H1 (cell line): ENCODE measurements at regions not wholly inside any gene's neighbourhood (a gene's known extent, or its start where the extent isn't known, plus 50 kb on each side); places are given as distances from the start of the nearest gene placed in this dataset.

ENCODE experiments used
- CTCF ChIA-PET: fragments of 300-600 bp; sonication (Branson Sonifier 250); formaldehyde crosslinking; loops from one replicate; lab custom pipeline; 2021; ENCODE audit not compliant: partially characterized antibody; lab: Charles Lee
- POLR2A ChIA-PET: fragments of 300-600 bp; sonication (Branson Sonifier 250); formaldehyde crosslinking; loops from one replicate; lab custom pipeline; 2021; ENCODE audit warnings: inconsistent platforms; ENCODE audit not compliant: partially characterized antibody; lab: Charles Lee
- DNase-seq, 2 experiments: peaks; one replicate each; pipeline versions ENCODE4 v3.0.0 to v3.0.0-alpha.2; 2010 to 2022; ENCODE audit warnings: low spot score in 2 of 2, low read depth in 1 of 2, mixed read lengths in 1 of 2
- FAIRE-seq: peaks from 2 replicates; lab custom pipeline; 2011; peaks lifted over from hg19 to GRCh38; lab: Jason Lieb, UNC
- H2AFZ ChIP-seq: 2 replicates; pipeline ENCODE4 v1.8.1; 2012; ENCODE audit warnings: low read length, inconsistent platforms
- H2AK5ac ChIP-seq: 2 replicates; pipeline ENCODE4 v1.6.1; 2013; ENCODE audit warnings: low read depth, low read length
- H2BK120ac ChIP-seq: replicated peaks from 2 replicates; pipeline ENCODE3; 2013; ENCODE audit warnings: low read depth, low read length, inconsistent platforms
- H2BK12ac ChIP-seq: 2 replicates; pipeline ENCODE4 v1.6.1; 2013; ENCODE audit warnings: low read depth, low read length
- H2BK15ac ChIP-seq: 2 replicates; pipeline ENCODE4 v1.6.1; 2013; ENCODE audit warnings: low read length
- H2BK20ac ChIP-seq: 2 replicates; pipeline ENCODE4 v1.6.1; 2013; ENCODE audit warnings: low read length
- H2BK5ac ChIP-seq: 2 replicates; pipeline ENCODE4 v1.6.1; 2013; ENCODE audit warnings: low read depth, low read length
- H3K14ac ChIP-seq: 2 replicates; pipeline ENCODE4 v1.6.1; 2013; ENCODE audit warnings: inconsistent platforms; ENCODE audit not compliant: insufficient read length
- H3K18ac ChIP-seq: 2 replicates; pipeline ENCODE4 v1.6.1; 2013; ENCODE audit warnings: low read length; ENCODE audit errors: extremely low read depth
- H3K23ac ChIP-seq: 2 replicates; pipeline ENCODE4 v1.6.1; 2013; ENCODE audit warnings: inconsistent platforms; ENCODE audit not compliant: insufficient read length
- H3K23me2 ChIP-seq: 2 replicates; pipeline ENCODE4 v1.6.1; 2013; ENCODE audit warnings: low read depth, low read length
- H3K27ac ChIP-seq: 2 replicates; pipeline ENCODE4 v1.6.1; 2011; ENCODE audit warnings: low read depth, low read length, inconsistent platforms
- H3K27me3 ChIP-seq, 4 experiments: replicated peaks in 1 of 4; 1 replicate in 1 of 4; 2 replicates in 3 of 4; pipeline versions ENCODE4 v1.6.1 to v1.8.1; 2011 to 2013; ENCODE audit warnings: low read length in 3 of 4, mild to moderate bottlenecking in 3 of 4, inconsistent platforms in 2 of 4, mixed read lengths in 2 of 4, moderate library complexity in 1 of 4; ENCODE audit not compliant: control insufficient read depth in 3 of 4, insufficient read depth in 3 of 4; ENCODE audit errors: extremely low read depth in 1 of 4
- H3K36me3 ChIP-seq, 4 experiments: 2 replicates each; pipeline versions ENCODE4 v1.6.1 to v1.8.1; 2011 to 2013; ENCODE audit warnings: mild to moderate bottlenecking in 4 of 4, low read length in 3 of 4, moderate library complexity in 2 of 4, control low read depth in 1 of 4, inconsistent platforms in 1 of 4; ENCODE audit not compliant: insufficient read depth in 4 of 4, control insufficient read depth in 2 of 4
- H3K4ac ChIP-seq: replicated peaks from 2 replicates; pipeline ENCODE3; 2013; ENCODE audit warnings: low read length, low read depth, mixed read lengths, inconsistent platforms; ENCODE audit not compliant: insufficient read length
- H3K4me1 ChIP-seq, 4 experiments: replicated peaks in 1 of 4; 1 replicate in 1 of 4; 2 replicates in 3 of 4; pipeline versions ENCODE4 v1.6.1 to v1.8.1; 2011 to 2013; ENCODE audit warnings: low read length in 3 of 4, inconsistent platforms in 2 of 4, mixed read lengths in 1 of 4; ENCODE audit not compliant: insufficient read depth in 4 of 4, control insufficient read depth in 3 of 4
- H3K4me2 ChIP-seq, 2 experiments: 2 replicates each; pipeline versions ENCODE4 v1.6.1 to v1.8.1; 2011 to 2013; ENCODE audit warnings: low read depth in 2 of 2, low read length in 2 of 2, control low read depth in 1 of 2, inconsistent platforms in 1 of 2, mild to moderate bottlenecking in 1 of 2; ENCODE audit not compliant: insufficient read depth in 1 of 2
- H3K4me3 ChIP-seq, 4 experiments: fragments of 200-600, 300-600 bp in 1 of 4; sonication (generic), shearing (Covaris generic), sonication (Bioruptor Twin) in 1 of 4; 2 replicates each; pipeline versions ENCODE4 v1.5.1 to v1.8.1; 2011 to 2016; ENCODE audit warnings: low read length in 4 of 4, low read depth in 3 of 4, control low read depth in 2 of 4, inconsistent platforms in 2 of 4, mild to moderate bottlenecking in 2 of 4, mixed read lengths in 1 of 4, moderate library complexity in 1 of 4; ENCODE audit not compliant: insufficient read depth in 2 of 4; ENCODE audit errors: extremely low read depth in 1 of 4
- H3K56ac ChIP-seq: replicated peaks from 2 replicates; pipeline ENCODE3; 2013; ENCODE audit warnings: low read depth, mild to moderate bottlenecking, mixed read lengths, low read length, inconsistent platforms; ENCODE audit not compliant: insufficient read length
- H3K79me1 ChIP-seq: 2 replicates; pipeline ENCODE4 v1.6.1; 2013; ENCODE audit warnings: low read depth, low read length, control low read depth
- H3K79me2 ChIP-seq, 2 experiments: 2 replicates each; pipeline versions ENCODE4 v1.6.1 to v1.8.1; 2012 to 2013; ENCODE audit warnings: low read length in 2 of 2, mild to moderate bottlenecking in 2 of 2, inconsistent platforms in 1 of 2; ENCODE audit not compliant: insufficient read depth in 2 of 2, control insufficient read depth in 1 of 2
- H3K9ac ChIP-seq, 4 experiments: replicated peaks in 1 of 4; 1 replicate in 1 of 4; 2 replicates in 3 of 4; pipeline versions ENCODE4 v1.6.1 to v1.8.1; 2011 to 2013; ENCODE audit warnings: low read depth in 3 of 4, low read length in 3 of 4, control low read depth in 2 of 4, mild to moderate bottlenecking in 2 of 4, moderate library complexity in 2 of 4, inconsistent platforms in 1 of 4; ENCODE audit errors: extremely low read depth in 1 of 4
- H3K9me3 ChIP-seq, 2 experiments: 2 replicates each; pipeline versions ENCODE4 v1.6.1 to v1.8.1; 2012 to 2013; ENCODE audit warnings: mild to moderate bottlenecking in 2 of 2, moderate library complexity in 2 of 2, control low read depth in 1 of 2, inconsistent platforms in 1 of 2, low read depth in 1 of 2, low read length in 1 of 2, mixed read lengths in 1 of 2; ENCODE audit not compliant: insufficient read depth in 2 of 2
- H4K20me1 ChIP-seq, 2 experiments: replicated peaks in 1 of 2; 2 replicates each; pipeline versions ENCODE3 to v1.8.1; 2011 to 2013; ENCODE audit warnings: inconsistent platforms in 2 of 2, low read length in 2 of 2, mild to moderate bottlenecking in 1 of 2; ENCODE audit not compliant: insufficient read depth in 2 of 2, control insufficient read depth in 1 of 2
- H4K5ac ChIP-seq: 2 replicates; pipeline ENCODE4 v1.6.1; 2013; ENCODE audit warnings: low read length, low read depth, mixed read lengths, inconsistent platforms; ENCODE audit not compliant: insufficient read length
- H4K8ac ChIP-seq: 2 replicates; pipeline ENCODE4 v1.8.0; 2013; ENCODE audit warnings: mild to moderate bottlenecking, moderate library complexity, low read length, inconsistent platforms; ENCODE audit not compliant: insufficient read depth; ENCODE audit errors: extremely low read depth
- H4K91ac ChIP-seq: replicated peaks from 2 replicates; pipeline ENCODE3; 2013; ENCODE audit warnings: low read length, mixed read lengths, inconsistent platforms; ENCODE audit not compliant: insufficient read length
- BCL11A ChIP-seq, 2 experiments: IDR thresholded peaks; one replicate each; pipeline ENCODE4 v1.6.1; 2011; ENCODE audit warnings: low read depth in 2 of 2, low read length in 2 of 2, mild to moderate bottlenecking in 2 of 2
- E2F6 ChIP-seq: IDR thresholded peaks from 2 replicates; pipeline ENCODE4 v1.6.1; 2012; ENCODE audit warnings: inconsistent platforms
- FOSL1 ChIP-seq: IDR thresholded peaks from 2 replicates; pipeline ENCODE4 v1.6.1; 2011; ENCODE audit warnings: mild to moderate bottlenecking, low read depth, low read length, moderate library complexity; ENCODE audit not compliant: insufficient read depth
- GTF2F1 ChIP-seq: IDR thresholded peaks from 2 replicates; pipeline ENCODE4 v1.6.1; 2012; ENCODE audit warnings: low read depth, low read length, improper control_type of control experiment, borderline replicate concordance
- HDAC6 ChIP-seq: IDR thresholded peaks from one replicate; pipeline ENCODE4 v1.7.1; 2012; ENCODE audit warnings: low read depth, mild to moderate bottlenecking, inconsistent platforms, low read length, moderate library complexity
- JUND ChIP-seq: IDR thresholded peaks from 2 replicates; pipeline ENCODE4 v1.6.1; 2011; ENCODE audit warnings: mild to moderate bottlenecking, improper control_type of control experiment, low read length
- NANOG ChIP-seq: IDR thresholded peaks from 2 replicates; pipeline ENCODE4 v1.6.1; 2011; ENCODE audit warnings: low read length, low read depth, mild to moderate bottlenecking, inconsistent platforms; ENCODE audit not compliant: insufficient read depth, poor library complexity, severe bottlenecking
- NRF1 ChIP-seq: IDR thresholded peaks from 2 replicates; pipeline ENCODE4 v1.6.1; 2011; ENCODE audit warnings: mild to moderate bottlenecking, low read depth, low read length, improper control_type of control experiment
- POLR2A ChIP-seq, 2 experiments: IDR thresholded peaks; 1 replicate in 1 of 2; 2 replicates in 1 of 2; pipeline ENCODE4 v1.6.1; 2011; ENCODE audit warnings: low read depth in 2 of 2, low read length in 2 of 2, mild to moderate bottlenecking in 2 of 2; ENCODE audit errors: control extremely low read depth in 1 of 2
- POLR2AphosphoS5 ChIP-seq: IDR thresholded peaks from 2 replicates; pipeline ENCODE4 v1.6.1; 2011; ENCODE audit warnings: low read depth, low read length
- SIRT6 ChIP-seq: IDR thresholded peaks from one replicate; pipeline ENCODE4 v1.7.1; 2012; ENCODE audit warnings: low read length, inconsistent platforms
- SIX5 ChIP-seq: IDR thresholded peaks from 2 replicates; pipeline ENCODE4 v1.6.1; 2011; ENCODE audit warnings: mild to moderate bottlenecking, low read depth, low read length
- WGBS, 2 experiments: shearing (Covaris generic) in 1 of 2; methylation state at CpG; one replicate each; pipeline versions ENCODE4 v1.1.6 to v1.1.7; 2013 to 2015; ENCODE audit warnings: low lambda C conversion rate in 2 of 2, mixed read lengths in 2 of 2, inconsistent platforms in 1 of 2, low coverage in 1 of 2, missing lambda C conversion rate in 1 of 2; ENCODE audit not compliant: insufficient replicate concordance in 2 of 2, insufficient coverage in 1 of 2, insufficient read length in 1 of 2; ENCODE audit errors: extremely low coverage in 1 of 2, missing lambda C conversion rate in 1 of 2; 5-methylcytosine and 5-hydroxymethylcytosine counted together

- WGBS, 2 experiments = 86% methylated on average over 7 of the region's 7 CpGs; no CpG with 5 or more reads in 1 of the 2 experiments
- Histone ChIP-seq H2BK15ac (no peak overlapping the region), H2BK120ac (no peak overlapping the region), H4K91ac (no peak overlapping the region), H3K4me2 (no peak overlapping the region), H3K4me3 (no peak overlapping the region), H3K4ac (no peak overlapping the region), H3K27ac (no peak overlapping the region), H3K9ac (no peak overlapping the region), H2BK12ac (no peak overlapping the region), H3K4me1 (no peaks in the 10 kb centered on the region), H2AK5ac (no peak overlapping the region), H3K79me2 (no peaks in the 10 kb centered on the region), H3K79me1 (no peaks in the 10 kb centered on the region), H2BK5ac (no peak overlapping the region), H3K14ac (no peak overlapping the region), H3K9me3 (no peaks in the 10 kb centered on the region), H3K23ac (no peak overlapping the region), H4K20me1 (peaks cover 0 to 2% of the 10 kb centered on the region in 2 experiments), H3K27me3 (no peaks in the 10 kb centered on the region), H2AFZ (no peak overlapping the region), H3K18ac (no peak overlapping the region), H2BK20ac (no peak overlapping the region), H3K36me3 (no peaks in the 10 kb centered on the region), H3K23me2 (peaks cover 3% of the 10 kb centered on the region; the same call in 1 of the 2 replicates), H3K56ac (no peak overlapping the region), H4K5ac (no peak overlapping the region), H4K8ac (no peak overlapping the region)
- CTCF ChIA-PET = no interaction called here
- FAIRE-seq = no peak
- DNase-seq = no peak
- POLR2A ChIA-PET = no interaction called here
- TF ChIP-seq HDAC6 = no peak
- TF ChIP-seq SIX5 = no peak
- TF ChIP-seq NANOG = no peak
- no peak for TF ChIP-seq E2F6
- TF ChIP-seq BCL11A (IDR thresholded peaks at IDR 0.05; ENCODE audit: low read depth in 2 of 2, low read length in 2 of 2) = no peak
- no peak for TF ChIP-seq GTF2F1
- TF ChIP-seq POLR2AphosphoS5 = no peak
- no peak for TF ChIP-seq POLR2A (IDR thresholded peaks at IDR 0.05; ENCODE audit: control extremely low read depth in 1 of 2, low read depth in 2 of 2, low read length in 2 of 2)
- TF ChIP-seq FOSL1 = no peak
- TF ChIP-seq NRF1 = no peak
- no peak for TF ChIP-seq JUND
- no peak for TF ChIP-seq SIRT6
These were observed 185.2 kb downstream of the KLF13 start for GRCh38 chr15:31511707-31512310.
